H1 (cell line): ENCODE measurements at regions not wholly inside any gene's neighbourhood (a gene's known extent, or its start where the extent isn't known, plus 50 kb on each side); places are given as distances from the start of the nearest gene placed in this dataset.

Source experiments
- CTCF ChIA-PET: fragments of 300-600 bp; sonication (Branson Sonifier 250); formaldehyde crosslinking; loops from one replicate; lab custom pipeline; 2021; ENCODE audit not compliant: partially characterized antibody; lab: Charles Lee
- POLR2A ChIA-PET: fragments of 300-600 bp; sonication (Branson Sonifier 250); formaldehyde crosslinking; loops from one replicate; lab custom pipeline; 2021; ENCODE audit warnings: inconsistent platforms; ENCODE audit not compliant: partially characterized antibody; lab: Charles Lee
- DNase-seq, 2 experiments: peaks; one replicate each; pipeline versions ENCODE4 v3.0.0 to v3.0.0-alpha.2; 2010 to 2022; ENCODE audit warnings: low spot score in 2 of 2, low read depth in 1 of 2, mixed read lengths in 1 of 2
- FAIRE-seq: peaks from 2 replicates; lab custom pipeline; 2011; peaks lifted over from hg19 to GRCh38; lab: Jason Lieb, UNC
- H2AFZ ChIP-seq: 2 replicates; pipeline ENCODE4 v1.8.1; 2012; ENCODE audit warnings: low read length, inconsistent platforms
- H2AK5ac ChIP-seq: 2 replicates; pipeline ENCODE4 v1.6.1; 2013; ENCODE audit warnings: low read depth, low read length
- H2BK120ac ChIP-seq: replicated peaks from 2 replicates; pipeline ENCODE3; 2013; ENCODE audit warnings: low read depth, low read length, inconsistent platforms
- H2BK12ac ChIP-seq: 2 replicates; pipeline ENCODE4 v1.6.1; 2013; ENCODE audit warnings: low read depth, low read length
- H2BK15ac ChIP-seq: 2 replicates; pipeline ENCODE4 v1.6.1; 2013; ENCODE audit warnings: low read length
- H2BK20ac ChIP-seq: 2 replicates; pipeline ENCODE4 v1.6.1; 2013; ENCODE audit warnings: low read length
- H2BK5ac ChIP-seq: 2 replicates; pipeline ENCODE4 v1.6.1; 2013; ENCODE audit warnings: low read depth, low read length
- H3K14ac ChIP-seq: 2 replicates; pipeline ENCODE4 v1.6.1; 2013; ENCODE audit warnings: inconsistent platforms; ENCODE audit not compliant: insufficient read length
- H3K18ac ChIP-seq: 2 replicates; pipeline ENCODE4 v1.6.1; 2013; ENCODE audit warnings: low read length; ENCODE audit errors: extremely low read depth
- H3K23ac ChIP-seq: 2 replicates; pipeline ENCODE4 v1.6.1; 2013; ENCODE audit warnings: inconsistent platforms; ENCODE audit not compliant: insufficient read length
- H3K23me2 ChIP-seq: 2 replicates; pipeline ENCODE4 v1.6.1; 2013; ENCODE audit warnings: low read depth, low read length
- H3K27ac ChIP-seq: 2 replicates; pipeline ENCODE4 v1.6.1; 2011; ENCODE audit warnings: low read depth, low read length, inconsistent platforms
- H3K27me3 ChIP-seq, 4 experiments: replicated peaks in 1 of 4; 1 replicate in 1 of 4; 2 replicates in 3 of 4; pipeline versions ENCODE4 v1.6.1 to v1.8.1; 2011 to 2013; ENCODE audit warnings: low read length in 3 of 4, mild to moderate bottlenecking in 3 of 4, inconsistent platforms in 2 of 4, mixed read lengths in 2 of 4, moderate library complexity in 1 of 4; ENCODE audit not compliant: control insufficient read depth in 3 of 4, insufficient read depth in 3 of 4; ENCODE audit errors: extremely low read depth in 1 of 4
- H3K36me3 ChIP-seq, 4 experiments: 2 replicates each; pipeline versions ENCODE4 v1.6.1 to v1.8.1; 2011 to 2013; ENCODE audit warnings: mild to moderate bottlenecking in 4 of 4, low read length in 3 of 4, moderate library complexity in 2 of 4, control low read depth in 1 of 4, inconsistent platforms in 1 of 4; ENCODE audit not compliant: insufficient read depth in 4 of 4, control insufficient read depth in 2 of 4
- H3K4ac ChIP-seq: replicated peaks from 2 replicates; pipeline ENCODE3; 2013; ENCODE audit warnings: low read length, low read depth, mixed read lengths, inconsistent platforms; ENCODE audit not compliant: insufficient read length
- H3K4me1 ChIP-seq, 4 experiments: replicated peaks in 1 of 4; 1 replicate in 1 of 4; 2 replicates in 3 of 4; pipeline versions ENCODE4 v1.6.1 to v1.8.1; 2011 to 2013; ENCODE audit warnings: low read length in 3 of 4, inconsistent platforms in 2 of 4, mixed read lengths in 1 of 4; ENCODE audit not compliant: insufficient read depth in 4 of 4, control insufficient read depth in 3 of 4
- H3K4me2 ChIP-seq, 2 experiments: 2 replicates each; pipeline versions ENCODE4 v1.6.1 to v1.8.1; 2011 to 2013; ENCODE audit warnings: low read depth in 2 of 2, low read length in 2 of 2, control low read depth in 1 of 2, inconsistent platforms in 1 of 2, mild to moderate bottlenecking in 1 of 2; ENCODE audit not compliant: insufficient read depth in 1 of 2
- H3K4me3 ChIP-seq, 4 experiments: fragments of 200-600, 300-600 bp in 1 of 4; sonication (generic), shearing (Covaris generic), sonication (Bioruptor Twin) in 1 of 4; 2 replicates each; pipeline versions ENCODE4 v1.5.1 to v1.8.1; 2011 to 2016; ENCODE audit warnings: low read length in 4 of 4, low read depth in 3 of 4, control low read depth in 2 of 4, inconsistent platforms in 2 of 4, mild to moderate bottlenecking in 2 of 4, mixed read lengths in 1 of 4, moderate library complexity in 1 of 4; ENCODE audit not compliant: insufficient read depth in 2 of 4; ENCODE audit errors: extremely low read depth in 1 of 4
- H3K56ac ChIP-seq: replicated peaks from 2 replicates; pipeline ENCODE3; 2013; ENCODE audit warnings: low read depth, mild to moderate bottlenecking, mixed read lengths, low read length, inconsistent platforms; ENCODE audit not compliant: insufficient read length
- H3K79me1 ChIP-seq: 2 replicates; pipeline ENCODE4 v1.6.1; 2013; ENCODE audit warnings: low read depth, low read length, control low read depth
- H3K79me2 ChIP-seq, 2 experiments: 2 replicates each; pipeline versions ENCODE4 v1.6.1 to v1.8.1; 2012 to 2013; ENCODE audit warnings: low read length in 2 of 2, mild to moderate bottlenecking in 2 of 2, inconsistent platforms in 1 of 2; ENCODE audit not compliant: insufficient read depth in 2 of 2, control insufficient read depth in 1 of 2
- H3K9ac ChIP-seq, 4 experiments: replicated peaks in 1 of 4; 1 replicate in 1 of 4; 2 replicates in 3 of 4; pipeline versions ENCODE4 v1.6.1 to v1.8.1; 2011 to 2013; ENCODE audit warnings: low read depth in 3 of 4, low read length in 3 of 4, control low read depth in 2 of 4, mild to moderate bottlenecking in 2 of 4, moderate library complexity in 2 of 4, inconsistent platforms in 1 of 4; ENCODE audit errors: extremely low read depth in 1 of 4
- H3K9me3 ChIP-seq, 2 experiments: 2 replicates each; pipeline versions ENCODE4 v1.6.1 to v1.8.1; 2012 to 2013; ENCODE audit warnings: mild to moderate bottlenecking in 2 of 2, moderate library complexity in 2 of 2, control low read depth in 1 of 2, inconsistent platforms in 1 of 2, low read depth in 1 of 2, low read length in 1 of 2, mixed read lengths in 1 of 2; ENCODE audit not compliant: insufficient read depth in 2 of 2
- H4K20me1 ChIP-seq, 2 experiments: replicated peaks in 1 of 2; 2 replicates each; pipeline versions ENCODE3 to v1.8.1; 2011 to 2013; ENCODE audit warnings: inconsistent platforms in 2 of 2, low read length in 2 of 2, mild to moderate bottlenecking in 1 of 2; ENCODE audit not compliant: insufficient read depth in 2 of 2, control insufficient read depth in 1 of 2
- H4K5ac ChIP-seq: 2 replicates; pipeline ENCODE4 v1.6.1; 2013; ENCODE audit warnings: low read length, low read depth, mixed read lengths, inconsistent platforms; ENCODE audit not compliant: insufficient read length
- H4K8ac ChIP-seq: 2 replicates; pipeline ENCODE4 v1.8.0; 2013; ENCODE audit warnings: mild to moderate bottlenecking, moderate library complexity, low read length, inconsistent platforms; ENCODE audit not compliant: insufficient read depth; ENCODE audit errors: extremely low read depth
- H4K91ac ChIP-seq: replicated peaks from 2 replicates; pipeline ENCODE3; 2013; ENCODE audit warnings: low read length, mixed read lengths, inconsistent platforms; ENCODE audit not compliant: insufficient read length
- ATF2 ChIP-seq: IDR thresholded peaks from 2 replicates; pipeline ENCODE4 v1.6.1; 2012; ENCODE audit warnings: low read length, inconsistent platforms
- CBX5 ChIP-seq: fragments of 300-800, 300-1000 bp; sonication (generic); IDR thresholded peaks from 2 replicates; pipeline ENCODE4 v1.7.1; 2016; ENCODE audit warnings: antibody characterized with exemption, low read length, low read depth
- CHD2 ChIP-seq: IDR thresholded peaks from 2 replicates; pipeline ENCODE4 v1.6.1; 2012; ENCODE audit warnings: low read length, improper control_type of control experiment
- CREB1 ChIP-seq: IDR thresholded peaks from 2 replicates; pipeline ENCODE4 v1.6.1; 2012; ENCODE audit warnings: inconsistent platforms
- EP300 ChIP-seq, 2 experiments: IDR thresholded peaks; 1 replicate in 1 of 2; 2 replicates in 1 of 2; pipeline ENCODE4 v1.6.1; 2011 to 2012; ENCODE audit warnings: low read depth in 2 of 2, low read length in 2 of 2, mild to moderate bottlenecking in 2 of 2, borderline replicate concordance in 1 of 2, inconsistent platforms in 1 of 2, moderate library complexity in 1 of 2
- KDM5A ChIP-seq: fragments of 200-600 bp; IDR thresholded peaks from 2 replicates; pipeline ENCODE4 v1.7.1; 2012; ENCODE audit warnings: mild to moderate bottlenecking, low read length, inconsistent platforms, mixed read lengths
- MAFK ChIP-seq: IDR thresholded peaks from 2 replicates; pipeline ENCODE4 v1.6.1; 2012; ENCODE audit warnings: low read depth, mild to moderate bottlenecking, improper control_type of control experiment, low read length
- MAX ChIP-seq: IDR thresholded peaks from 2 replicates; pipeline ENCODE4 v1.6.1; 2012; ENCODE audit warnings: inconsistent platforms
- NRF1 ChIP-seq: IDR thresholded peaks from 2 replicates; pipeline ENCODE4 v1.6.1; 2011; ENCODE audit warnings: mild to moderate bottlenecking, low read depth, low read length, improper control_type of control experiment
- RAD21 ChIP-seq, 2 experiments: IDR thresholded peaks in 1 of 2; conservative IDR thresholded peaks in 1 of 2; 2 replicates each; pipeline ENCODE4 v1.6.1; 2011; ENCODE audit warnings: low read depth in 2 of 2, low read length in 2 of 2, improper control_type of control experiment in 1 of 2, inconsistent platforms in 1 of 2, mild to moderate bottlenecking in 1 of 2, moderate library complexity in 1 of 2
- SAP30 ChIP-seq: fragments of 300-600 bp; sonication (generic); IDR thresholded peaks from 2 replicates; pipeline ENCODE4 v1.7.1; 2012; ENCODE audit warnings: low read length, moderate library complexity, mild to moderate bottlenecking, inconsistent platforms; ENCODE audit not compliant: insufficient read depth, insufficient replicate concordance
- SP2 ChIP-seq: IDR thresholded peaks from 2 replicates; pipeline ENCODE4 v1.6.1; 2012; ENCODE audit warnings: mild to moderate bottlenecking, low read length, inconsistent platforms
- SP4 ChIP-seq: IDR thresholded peaks from 2 replicates; pipeline ENCODE4 v1.6.1; 2012; ENCODE audit warnings: low read length, inconsistent platforms
- SUZ12 ChIP-seq: fragments of 200-600 bp; sonication (generic); IDR thresholded peaks from 2 replicates; pipeline ENCODE4 v1.6.1; 2012; ENCODE audit warnings: mild to moderate bottlenecking, inconsistent platforms, low read length, moderate library complexity, mixed read lengths
- TEAD4 ChIP-seq: IDR thresholded peaks from 2 replicates; pipeline ENCODE4 v1.6.1; 2012; ENCODE audit warnings: low read depth, low read length, inconsistent platforms, mixed read lengths

GRCh38 chr16:26770547-26770946 is 296.2 kb upstream of the C16orf82 start:
- H2BK15ac ChIP-seq = no peak overlapping the region
- H2BK5ac ChIP-seq = no peak overlapping the region
- H3K27me3 ChIP-seq = no peaks in the 10 kb centered on the region; a peak in 2 of 7 replicates
- no peak overlapping the region for H3K56ac ChIP-seq
- no peak overlapping the region for H3K4ac ChIP-seq
- CTCF ChIA-PET = no interaction called here
- no peak overlapping the region for H4K5ac ChIP-seq
- H4K20me1 ChIP-seq = no peaks in the 10 kb centered on the region
- no peaks in the 10 kb centered on the region for H3K4me1 ChIP-seq
- no peak overlapping the region for H2AK5ac ChIP-seq
- H3K4me2 ChIP-seq = no peak overlapping the region
- no peak overlapping the region for H3K4me3 ChIP-seq
- H3K79me2 ChIP-seq = no peaks in the 10 kb centered on the region
- no peak overlapping the region for H3K9ac ChIP-seq
- H4K91ac ChIP-seq = no peak overlapping the region
- no peak overlapping the region for H4K8ac ChIP-seq
- no peak overlapping the region for H2BK120ac ChIP-seq
- no peak overlapping the region for H3K18ac ChIP-seq
- H2AFZ ChIP-seq = no peak overlapping the region
- FAIRE-seq = no peak
- H3K23ac ChIP-seq = no peak overlapping the region
- H2BK12ac ChIP-seq = no peak overlapping the region
- H3K79me1 ChIP-seq = no peaks in the 10 kb centered on the region
- H2BK20ac ChIP-seq = no peak overlapping the region
- POLR2A ChIA-PET = no interaction called here
- H3K23me2 ChIP-seq = no peaks in the 10 kb centered on the region
- H3K14ac ChIP-seq = no peak overlapping the region
- H3K9me3 ChIP-seq = no peaks in the 10 kb centered on the region
- no peak overlapping the region for H3K27ac ChIP-seq
- H3K36me3 ChIP-seq = no peaks in the 10 kb centered on the region
- DNase-seq = no peak
- TF ChIP-seq EP300 (IDR thresholded peaks at IDR 0.05; ENCODE audit: borderline replicate concordance in 1 of 2, low read depth in 2 of 2, low read length in 2 of 2) (no peak), ATF2 (no peak), SUZ12 (no peak), SP2 (no peak), CHD2 (no peak), CBX5 (no peak), MAFK (no peak), RAD21 (IDR thresholded peaks at IDR 0.05 in 1 of 2, conservative IDR thresholded peaks at IDR 0.05 in 1 of 2; ENCODE audit: low read depth in 2 of 2, low read length in 2 of 2) (no peak), TEAD4 (no peak), SP4 (no peak), KDM5A (no peak), NRF1 (no peak), SAP30 (no peak), CREB1 (no peak), MAX (no peak)
